Renal cortical epithelial cell (primary cell): ENCODE measurements at regions not wholly inside any gene's neighbourhood (a gene's known extent, or its start where the extent isn't known, plus 50 kb on each side); places are given as distances from the start of the nearest gene placed in this dataset.

Source experiments
- DNase-seq: peaks from one replicate; pipeline ENCODE4 v3.0.0-alpha.2; 2011; ENCODE audit warnings: low read depth

DNA sequence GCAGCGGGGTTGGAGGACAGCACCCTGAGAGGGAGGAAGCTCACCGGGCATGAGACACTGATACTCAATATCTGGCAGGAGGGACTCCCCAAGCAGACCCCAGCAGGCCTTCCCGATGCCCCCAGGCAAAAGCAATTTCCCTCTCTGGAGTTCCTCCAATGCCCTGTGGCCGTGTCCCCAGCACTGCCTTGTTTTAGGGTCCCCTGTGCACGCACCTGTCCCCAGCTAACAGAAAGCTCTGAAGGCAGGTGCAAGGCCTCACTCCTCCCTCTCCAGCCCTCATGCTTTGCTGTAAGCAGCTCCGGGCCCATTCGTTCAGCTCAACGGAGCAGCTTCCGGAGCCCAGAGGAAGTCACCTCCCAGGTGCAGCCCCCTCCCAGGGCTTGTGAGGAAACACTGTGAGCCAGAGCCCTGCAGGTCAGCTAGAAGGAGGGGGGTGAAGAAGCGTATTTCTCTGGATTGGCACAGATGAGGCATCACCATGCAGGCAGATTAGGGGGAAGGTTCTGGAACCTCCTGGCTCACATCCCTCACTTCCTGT is 50.3 kb upstream of the ID2 start:
- DNase-seq, result no peak
